ENCODE measurements at regions not wholly inside any gene's neighbourhood (a gene's known extent, or its start where the extent isn't known, plus 50 kb on each side); places are given as distances from the start of the nearest gene placed in this dataset.

- DNase-seq (ENCODE audit: low read depth in 1 of 2, low spot score in 1 of 2) (no peak), FAIRE-seq (no peak), ATAC-seq (no peak)
- H3K4me2 ChIP-seq: no peak overlapping the region
- 8% methylated on average over 3 of the region's 3 CpGs for WGBS (ENCODE audit: missing lambda C conversion rate)
- CTCF ChIA-PET: no interaction called here
- POLR2A ChIA-PET: no interaction called here
- H3K4me1 ChIP-seq: no peaks in the 10 kb centered on the region
- no peaks in the 10 kb centered on the region for H3K9me3 ChIP-seq
- TF ChIP-seq E2F6 (IDR thresholded peaks at IDR 0.05; ENCODE audit: borderline replicate concordance, low read depth) (no peak), JUNB (IDR thresholded peaks at IDR 0.05) (no peak), KDM1A (IDR thresholded peaks at IDR 0.05; ENCODE audit: low read depth) (no peak), MYC (IDR thresholded peaks at IDR 0.05; ENCODE audit: borderline replicate concordance, low read length) (no peak), BCL3 (IDR thresholded peaks at IDR 0.05) (no peak), GATA3 (IDR thresholded peaks at IDR 0.05; ENCODE audit: borderline replicate concordance) (no peak), ZSCAN20 (CRISPR knock-in tag; IDR thresholded peaks at IDR 0.05) (no peak), EHMT2 (IDR thresholded peaks at IDR 0.05; ENCODE audit: low read depth) (no peak), CHD4 (IDR thresholded peaks at IDR 0.05; ENCODE audit: borderline replicate concordance) (no peak), POLR2AphosphoS2 (conservative IDR thresholded peaks at IDR 0.05; ENCODE audit: low read length) (no peak), FOSL2 (IDR thresholded peaks at IDR 0.05) (no peak), FOSL2 (CRISPR knock-in tag; IDR thresholded peaks at IDR 0.05) (no peak), PBX3 (IDR thresholded peaks at IDR 0.05) (no peak), RCOR1 (IDR thresholded peaks at IDR 0.05; ENCODE audit: low read depth, low read length) (no peak), SREBF2 (IDR thresholded peaks at IDR 0.05) (no peak), ESRRA (IDR thresholded peaks at IDR 0.05; ENCODE audit: borderline replicate concordance, low read length) (no peak), JUN (IDR thresholded peaks at IDR 0.05) (no peak), MAX (IDR thresholded peaks at IDR 0.05) (no peak)
- H3K4me3 ChIP-seq: no peak overlapping the region
- H3K27ac ChIP-seq: no peak overlapping the region
These were observed 435.3 kb upstream of the HNRNPA3 start for GRCh38 chr2:176777262-176777661.

- CTCF ChIA-PET: no interaction called here
- WGBS (ENCODE audit: missing lambda C conversion rate): 20% methylated on average over 4 of the region's 4 CpGs
- DNase-seq (ENCODE audit: low read depth in 1 of 2, low spot score in 1 of 2) (no peak), FAIRE-seq (no peak), ATAC-seq (no peak)
- no peak overlapping the region for H3K4me2 ChIP-seq
- TF ChIP-seq MAX (IDR thresholded peaks at IDR 0.05) (no peak), MAFK (IDR thresholded peaks at IDR 0.05; ENCODE audit: partially characterized antibody) (peak; percentile 28)
- no peaks in the 10 kb centered on the region for H3K9me3 ChIP-seq
- no peak overlapping the region for H3K4me3 ChIP-seq
- POLR2A ChIA-PET: no interaction called here
- no peak overlapping the region for H3K27ac ChIP-seq
- H3K4me1 ChIP-seq: no peaks in the 10 kb centered on the region
These were observed 432.7 kb upstream of the HNRNPA3 start for GRCh38 chr2:176779917-176780316.

GRCh38 chr2:176780348-176780747 lies 432.2 kb upstream of the HNRNPA3 start:
- POLR2A ChIA-PET: no interaction called here
- no peak for DNase-seq (ENCODE audit: low read depth in 1 of 2, low spot score in 1 of 2)
- H3K9me3 ChIP-seq: no peaks in the 10 kb centered on the region
- H3K4me3 ChIP-seq: no peak overlapping the region
- no peak overlapping the region for H3K4me2 ChIP-seq
- ATAC-seq: no peak
- no peak overlapping the region for H3K27ac ChIP-seq
- H3K4me1 ChIP-seq: no peaks in the 10 kb centered on the region
- no peak for FAIRE-seq
- TF ChIP-seq CTCF (IDR thresholded peaks at IDR 0.05) (no peak), HMGXB4 (CRISPR knock-in tag; IDR thresholded peaks at IDR 0.05; ENCODE audit: borderline replicate concordance) (no peak), CBX8 (IDR thresholded peaks at IDR 0.05) (no peak), BCL3 (IDR thresholded peaks at IDR 0.05) (no peak), BHLHE40 (IDR thresholded peaks at IDR 0.05; ENCODE audit: low read depth, low read length) (no peak), RFX5 (IDR thresholded peaks at IDR 0.05) (no peak), RCOR1 (IDR thresholded peaks at IDR 0.05; ENCODE audit: low read depth, low read length) (no peak), MAX (IDR thresholded peaks at IDR 0.05) (no peak), ATOH8 (CRISPR knock-in tag; IDR thresholded peaks at IDR 0.05; ENCODE audit: low read depth) (no peak), ZSCAN20 (CRISPR knock-in tag; IDR thresholded peaks at IDR 0.05) (no peak)
- WGBS (ENCODE audit: missing lambda C conversion rate): 17% methylated on average over 2 of the region's 2 CpGs
- CTCF ChIA-PET: no interaction called here

Data from A549 (cell line).